GM21529 (cell line): ENCODE measurements at regions not wholly inside any gene's neighbourhood (a gene's known extent, or its start where the extent isn't known, plus 50 kb on each side); places are given as distances from the start of the nearest gene placed in this dataset.

Experiments used
- ATAC-seq: cut with Tn5 transposase; IDR thresholded peaks from one replicate; pipeline ENCODE4 v1.9.1; 2021; ENCODE audit not compliant: unreplicated experiment

DNA sequence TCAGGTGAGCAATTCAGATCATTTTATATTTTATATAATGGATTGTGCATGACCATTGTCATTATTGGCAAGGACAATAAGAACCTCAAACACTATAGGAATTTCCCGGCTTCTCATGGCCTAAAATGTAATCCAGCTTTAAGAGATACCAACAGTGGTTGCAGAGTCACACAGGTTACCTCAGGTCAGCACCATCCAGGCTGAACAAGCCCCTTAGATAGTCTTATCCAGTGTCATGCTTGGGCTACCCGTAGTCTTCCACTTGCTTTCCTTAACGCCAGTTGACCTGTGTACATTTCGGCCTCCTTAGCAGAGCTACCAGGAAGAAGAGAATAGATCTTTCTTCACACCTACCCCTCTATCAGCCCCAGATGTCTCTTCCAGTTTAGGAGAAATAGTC, 293.3 kb upstream of the SYT4 start:
- ATAC-seq = no peak

DNA sequence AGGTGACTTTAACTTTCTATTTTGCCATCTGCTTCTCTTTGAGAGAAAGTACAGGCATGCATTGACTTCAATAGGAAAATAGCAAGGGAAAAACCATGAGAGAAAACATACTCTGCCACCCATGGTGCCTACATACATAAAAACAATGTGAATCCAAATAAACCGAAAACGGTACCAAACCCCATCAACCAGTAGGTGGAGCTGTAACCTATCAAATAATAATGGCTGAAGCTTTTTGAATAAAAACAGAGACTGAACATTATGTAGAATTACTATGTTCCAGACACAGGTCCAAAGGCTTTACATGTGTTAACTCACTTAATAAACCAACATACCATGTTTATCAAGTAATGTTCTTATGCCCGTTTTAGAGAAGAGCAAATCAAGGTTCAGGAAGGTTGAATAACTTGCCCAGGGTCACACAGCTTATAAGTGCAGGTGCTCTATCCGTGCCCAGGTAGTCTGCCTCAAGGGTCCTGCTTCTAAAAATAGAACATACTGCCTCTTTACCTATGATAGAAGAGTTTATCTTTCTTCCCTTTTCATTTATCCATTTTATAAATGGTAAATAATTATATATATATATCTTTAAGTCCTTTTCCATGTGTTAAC, 293.9 kb upstream of the SYT4 start:
- peak; percentile 60 for ATAC-seq

DNA sequence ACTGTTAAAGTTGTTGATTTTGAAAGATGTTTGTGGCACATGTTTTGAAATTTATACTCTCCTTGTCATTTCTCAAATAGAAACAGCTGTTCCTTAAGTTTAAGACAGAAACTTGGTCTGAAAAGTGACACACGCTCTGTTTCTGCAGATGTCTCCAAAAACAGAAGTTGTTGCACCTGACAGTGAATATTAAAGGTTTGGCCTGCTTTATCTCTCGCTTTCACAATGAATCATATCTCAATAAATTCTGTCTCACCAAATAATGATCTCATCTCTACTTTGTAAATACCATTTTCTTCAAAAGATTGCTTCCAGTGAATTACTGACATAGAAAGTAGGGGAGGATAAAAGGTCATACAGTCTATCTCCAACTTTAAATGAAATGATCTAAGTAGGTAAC, 294.9 kb upstream of the SYT4 start:
- peak; percentile 87 for ATAC-seq

DNA sequence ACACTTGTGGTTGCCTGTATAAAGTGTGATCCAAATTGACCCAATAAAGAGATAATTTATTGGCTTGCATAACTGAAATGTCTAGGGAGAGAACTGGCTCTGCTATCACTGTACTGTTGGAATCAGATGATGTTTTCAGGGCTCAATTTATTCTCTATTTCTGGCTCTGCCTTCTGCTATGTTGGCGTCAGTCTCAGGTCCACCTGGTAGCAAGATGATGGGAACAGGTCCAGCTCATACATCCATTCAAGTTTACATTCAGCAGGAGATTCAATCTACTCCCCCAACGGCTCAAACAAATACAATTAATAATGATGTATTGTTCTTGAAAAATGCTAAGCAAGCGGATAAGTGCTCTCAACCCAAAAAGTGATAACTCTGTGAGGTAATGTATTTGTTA, 297.7 kb upstream of the SYT4 start:
- no peak for ATAC-seq

DNA sequence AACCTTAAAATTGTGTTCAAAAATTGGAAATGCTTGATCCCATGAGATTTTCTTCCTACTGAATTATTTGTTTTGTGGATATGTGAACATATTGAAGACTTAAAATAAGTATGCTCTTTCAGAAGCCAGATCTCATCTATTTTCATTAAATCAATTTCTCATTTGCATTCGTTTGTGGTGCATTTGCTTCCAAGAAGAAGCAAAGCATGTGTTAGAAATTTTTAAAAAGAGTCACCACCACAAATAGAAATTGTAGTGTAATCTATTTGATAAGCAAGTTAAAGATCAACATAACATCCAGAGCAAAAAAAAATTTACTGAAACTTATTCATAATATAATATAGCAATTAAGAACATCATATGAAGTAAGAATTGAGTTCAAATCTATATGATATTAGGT, 300.9 kb upstream of the SYT4 start:
- no peak for ATAC-seq

DNA sequence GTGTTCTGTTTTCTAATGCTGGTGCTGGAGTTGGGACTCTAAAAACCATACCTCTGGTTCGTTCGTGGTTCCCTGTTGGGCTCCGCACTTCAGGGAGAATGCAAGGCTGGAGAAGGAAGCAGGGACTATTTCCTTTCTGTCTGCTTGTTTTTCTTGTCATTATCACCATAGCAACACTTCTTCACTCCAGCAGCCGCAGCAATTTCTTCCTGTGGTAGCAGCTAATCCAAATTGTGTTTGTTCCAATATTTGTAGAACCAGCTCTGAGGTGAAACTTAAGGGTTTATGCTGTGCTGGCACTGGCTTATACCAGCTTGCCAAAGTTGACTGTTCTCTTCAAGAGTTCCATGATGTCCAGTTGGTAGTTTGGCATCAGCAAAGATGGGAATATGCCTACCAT, 301.4 kb upstream of the SYT4 start:
- ATAC-seq = no peak

DNA sequence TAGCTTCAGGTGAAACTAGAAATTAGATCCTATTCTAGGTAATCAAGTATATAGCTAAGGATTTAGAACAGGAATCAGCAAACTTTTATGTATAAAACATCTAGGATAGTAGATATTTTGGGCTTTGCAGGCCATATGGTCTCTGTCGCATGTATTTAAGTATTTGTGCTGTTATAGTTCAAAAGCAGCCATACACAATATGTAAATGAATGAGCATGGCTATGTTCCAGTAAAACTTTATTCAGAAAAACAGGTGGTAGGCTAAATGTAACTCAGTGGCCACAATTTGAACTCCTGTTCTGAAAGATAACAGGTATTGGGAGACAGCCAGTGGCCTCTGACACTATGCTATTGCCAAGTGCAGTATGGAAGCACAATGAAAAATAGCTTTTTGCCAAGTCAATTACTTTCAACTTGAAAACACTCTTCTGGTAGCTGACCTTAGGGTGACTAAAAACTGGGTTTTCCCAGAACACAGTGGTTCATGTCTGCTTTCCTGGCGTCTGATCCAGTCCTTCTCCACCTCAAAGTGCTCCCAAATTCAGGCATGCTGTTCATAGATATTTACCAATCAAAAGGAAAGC, 304.7 kb upstream of the SYT4 start:
- ATAC-seq = no peak

DNA sequence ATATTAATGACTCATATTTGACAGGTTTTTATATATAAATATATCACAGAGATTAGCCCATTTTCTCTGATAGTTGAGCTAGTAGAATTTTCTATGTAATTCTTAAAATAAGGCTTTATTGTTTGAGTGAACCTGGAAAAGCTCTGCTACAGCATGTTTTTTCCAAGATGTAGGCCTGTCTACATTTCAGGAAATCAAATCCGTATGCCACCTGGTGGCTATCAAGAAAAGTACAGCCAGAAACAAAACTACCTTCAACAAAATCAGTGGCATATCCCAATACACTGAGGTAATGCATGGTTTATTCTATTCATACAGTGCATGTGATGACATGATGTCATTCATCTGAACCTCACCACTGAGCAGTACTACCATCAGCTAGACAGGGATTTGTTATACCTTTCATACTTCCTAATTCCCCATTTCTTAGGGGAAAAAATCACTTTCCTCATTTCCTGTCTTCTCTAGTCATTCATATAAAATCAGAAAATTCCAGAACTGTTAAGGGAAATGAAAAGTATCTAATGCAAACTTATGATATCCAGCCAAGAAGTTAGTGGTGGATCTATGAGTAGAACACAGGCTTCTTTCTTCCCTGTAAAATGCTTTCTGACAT, 310.4 kb upstream of the SYT4 start:
- ATAC-seq = peak; percentile 72

DNA sequence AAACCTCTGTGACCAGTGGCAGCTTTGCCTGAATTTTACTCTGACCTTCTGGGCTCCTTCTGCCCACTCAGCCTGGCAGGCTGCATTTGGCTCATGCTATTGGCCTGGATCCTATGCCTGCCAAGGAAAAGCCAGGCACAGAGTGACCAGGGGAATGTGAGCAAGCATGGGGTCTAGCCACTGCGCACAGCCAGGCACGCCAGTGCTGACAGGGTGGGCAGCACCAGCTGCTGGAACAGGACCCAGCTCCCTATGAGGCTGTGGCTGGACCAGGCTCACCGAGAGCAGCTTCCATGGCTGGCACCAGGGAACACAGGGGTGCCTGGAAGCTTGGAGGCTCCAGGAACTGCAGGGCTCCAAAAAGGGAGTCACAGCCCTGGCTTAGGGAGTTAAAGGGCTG, 311.5 kb upstream of the SYT4 start:
- no peak for ATAC-seq

DNA sequence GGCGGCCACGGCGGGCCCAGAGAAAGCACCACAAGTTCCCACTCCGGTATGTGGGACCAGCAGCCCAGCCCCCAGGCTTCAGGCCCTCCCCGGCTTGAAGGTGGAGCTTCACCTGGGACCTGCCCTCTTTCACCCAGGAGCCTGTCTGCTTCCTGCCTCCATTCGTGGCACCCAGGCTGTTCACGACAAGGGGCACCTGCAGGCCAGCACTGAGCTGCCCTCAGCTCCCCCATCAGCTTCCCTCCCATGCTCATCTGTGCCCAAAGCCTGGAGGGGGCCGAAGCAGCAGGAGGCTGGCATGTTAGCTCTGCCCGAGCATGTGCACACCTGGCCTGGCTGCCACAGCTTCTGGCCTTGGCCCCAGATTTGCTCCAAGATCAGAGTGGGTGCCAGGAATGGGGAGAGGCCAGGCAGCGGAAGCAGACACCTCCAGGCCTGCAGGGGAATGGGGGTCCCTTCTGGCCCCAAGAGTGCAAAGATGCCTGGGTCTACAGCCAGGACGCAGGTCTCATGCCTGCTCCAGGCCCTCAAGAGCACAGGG, 312.4 kb upstream of the SYT4 start:
- ATAC-seq = no peak

DNA sequence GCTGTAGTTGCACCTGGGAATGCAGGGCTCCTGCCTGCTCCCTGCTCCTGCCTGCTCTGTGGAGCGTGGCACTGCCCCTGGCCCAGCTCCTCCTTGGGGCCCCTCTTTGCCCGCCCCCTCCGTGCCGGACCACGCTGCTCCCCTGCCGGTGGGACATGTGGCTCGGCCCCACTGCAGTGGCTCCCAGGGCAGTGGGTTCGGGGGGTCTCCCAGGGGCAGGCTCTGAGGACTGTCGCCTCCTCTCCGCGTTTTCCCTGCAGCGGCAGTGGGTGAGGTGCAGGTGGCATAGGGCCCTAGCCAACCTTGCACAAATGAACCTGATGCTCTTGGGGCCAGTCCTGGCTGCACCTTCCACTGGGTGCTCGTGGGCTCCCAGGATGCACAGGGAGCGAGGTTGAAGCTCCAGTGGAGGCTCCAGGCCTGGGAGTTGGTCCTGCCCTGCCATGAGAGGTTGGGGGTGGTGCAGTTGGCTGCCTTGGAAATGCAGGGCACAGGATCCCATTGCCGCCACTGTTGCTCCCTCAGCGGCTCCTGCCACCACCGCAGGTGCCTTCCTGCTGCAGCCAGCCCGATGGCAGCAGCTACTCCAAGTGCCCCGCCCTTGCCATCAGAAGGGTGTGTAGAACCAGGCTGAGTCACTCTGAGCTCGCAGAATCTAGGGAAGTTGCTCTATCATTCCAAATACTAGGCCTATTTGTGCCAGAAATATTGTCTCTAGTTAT, 313.1 kb upstream of the SYT4 start:
- no peak for ATAC-seq

DNA sequence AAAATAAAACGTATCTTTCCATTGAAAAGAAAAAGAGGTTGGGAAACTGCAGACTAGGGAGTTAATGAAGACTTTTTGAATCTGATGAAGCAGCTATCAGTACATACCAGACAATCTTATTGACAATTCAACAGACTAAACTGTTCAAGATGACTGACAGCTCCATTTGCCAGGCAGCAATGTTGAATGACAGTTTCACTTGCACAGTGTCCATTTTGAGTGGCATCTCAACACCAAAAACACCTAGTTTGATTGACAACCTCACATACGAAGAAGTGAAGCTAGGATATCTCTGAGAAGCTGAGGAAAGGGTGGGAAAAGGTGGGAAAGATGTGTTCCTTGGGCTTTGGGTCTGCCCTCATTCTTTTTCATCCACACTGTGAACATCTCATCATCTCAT, 315.0 kb upstream of the SYT4 start:
- ATAC-seq = no peak

DNA sequence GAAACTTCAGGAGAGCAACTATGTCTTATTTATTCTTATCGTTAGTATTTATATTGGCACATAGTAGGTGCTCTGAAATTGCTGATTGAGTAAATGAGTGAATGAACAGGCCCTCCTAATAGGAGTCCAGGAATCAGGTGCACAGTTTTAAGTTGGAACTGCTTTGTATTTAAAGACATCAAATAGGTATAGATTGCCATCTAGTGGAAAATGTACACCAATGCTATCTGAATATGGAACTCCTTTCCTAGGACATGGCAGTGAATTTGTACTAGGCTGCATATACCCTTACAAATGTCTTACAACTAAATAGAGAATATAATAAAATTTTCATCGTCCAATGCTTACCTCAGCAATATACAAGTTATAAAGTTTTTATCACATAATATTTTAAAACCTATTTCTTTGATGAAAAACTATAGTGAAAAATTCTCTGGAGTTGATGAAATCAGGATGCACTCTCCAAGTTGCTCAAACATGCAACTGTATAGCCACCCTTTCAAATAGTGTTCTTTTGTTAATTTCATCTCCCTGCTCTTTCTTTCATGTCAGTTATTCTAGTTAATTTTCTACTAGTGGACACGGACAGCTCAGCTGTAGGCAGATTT, 318.9 kb upstream of the SYT4 start:
- ATAC-seq = peak; percentile 84

DNA sequence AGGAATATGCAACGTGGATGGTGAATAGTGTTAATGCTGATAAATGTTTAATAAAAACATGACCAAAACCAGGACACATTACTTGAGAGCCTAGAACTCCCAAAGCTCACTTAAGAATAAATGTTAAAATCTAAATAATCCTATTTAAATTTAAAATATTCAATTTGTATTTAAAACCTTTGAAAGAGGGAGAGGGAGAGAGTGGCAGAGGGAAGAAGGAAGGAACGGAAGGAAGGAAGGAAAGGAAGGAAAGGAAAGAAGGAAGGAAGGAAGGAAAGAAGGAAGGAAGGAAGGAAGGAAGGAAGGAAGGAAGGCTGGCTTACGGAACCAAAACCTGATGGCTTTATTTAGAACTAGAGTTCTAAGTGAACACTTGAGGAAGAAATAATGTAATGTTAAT, 324.1 kb upstream of the SYT4 start:
- ATAC-seq = no peak

DNA sequence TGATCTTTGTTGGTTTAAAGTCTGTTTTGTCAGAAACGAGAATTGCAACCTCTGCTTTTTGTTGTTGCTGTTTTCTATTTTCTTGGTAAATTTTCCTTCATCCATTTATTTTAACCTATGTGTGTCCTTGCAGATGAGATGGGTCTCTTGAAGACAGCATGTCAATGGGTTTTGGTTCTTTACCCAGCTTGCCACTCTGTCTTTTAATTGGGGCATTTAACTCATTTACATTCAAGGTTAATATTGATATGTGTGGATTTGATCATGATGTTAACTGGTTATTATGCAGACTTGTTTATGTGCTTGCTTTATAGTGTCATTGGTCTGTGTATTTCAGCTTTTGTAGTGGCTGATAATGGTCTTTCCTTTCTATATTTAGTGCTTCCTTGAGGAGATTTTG, 327.9 kb upstream of the SYT4 start:
- no peak for ATAC-seq

DNA sequence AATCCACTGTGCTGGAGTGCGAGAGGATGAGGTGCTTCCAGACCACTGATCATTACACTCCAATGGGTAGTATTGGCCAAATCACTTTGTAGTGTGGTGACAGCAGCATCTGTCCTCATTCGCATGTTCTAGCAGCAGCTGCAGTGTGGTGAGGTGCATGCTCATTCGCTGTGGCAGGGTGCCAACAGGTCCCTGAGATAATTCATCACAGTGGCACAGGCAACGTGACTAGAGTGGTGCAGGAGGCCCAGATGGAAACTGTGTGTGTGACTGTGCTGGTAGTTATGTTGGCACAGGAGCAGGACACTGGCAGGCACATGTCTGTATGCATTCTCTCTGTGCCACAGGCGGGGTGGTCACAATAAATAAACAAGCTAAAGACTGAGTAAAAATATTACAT, 329.5 kb upstream of the SYT4 start:
- no peak for ATAC-seq

DNA sequence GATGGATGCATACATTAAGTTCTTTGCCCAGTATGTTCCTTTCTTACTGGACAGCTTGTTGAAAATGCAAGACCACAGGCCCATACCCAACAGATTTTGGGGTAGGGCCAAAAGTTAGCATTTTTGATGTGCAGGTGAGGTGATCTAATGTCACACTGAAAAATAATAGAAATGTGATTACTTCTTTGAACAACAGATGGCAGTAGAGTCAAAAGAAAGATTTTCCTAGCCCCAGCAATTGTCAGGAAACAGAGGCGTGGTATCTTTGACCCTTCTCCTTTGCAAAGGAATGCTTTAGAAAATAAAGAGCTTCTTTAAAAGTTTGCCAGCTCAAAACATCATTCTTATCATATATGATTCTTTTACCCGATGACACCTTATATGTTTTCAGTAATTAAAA, 343.6 kb upstream of the SYT4 start:
- ATAC-seq = peak; percentile 82

DNA sequence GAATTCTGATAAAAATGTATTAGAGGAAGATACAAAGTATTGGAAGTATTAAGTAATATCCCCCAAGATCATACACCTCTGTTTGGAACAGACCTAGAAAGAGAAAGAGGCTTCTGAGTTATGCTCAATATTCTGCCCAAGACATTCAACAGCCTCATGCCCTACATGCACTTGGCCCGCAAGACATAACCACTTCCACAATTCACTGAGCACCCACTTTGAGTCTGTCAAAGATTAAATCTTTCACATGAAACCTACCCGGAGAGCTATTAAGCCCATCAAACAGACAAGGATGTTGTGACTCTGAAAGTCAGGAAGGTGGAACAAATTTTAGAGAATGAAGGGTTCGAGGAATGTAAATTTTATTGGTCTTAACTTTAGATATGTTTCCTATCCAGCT, 344.7 kb upstream of the SYT4 start:
- no peak for ATAC-seq

DNA sequence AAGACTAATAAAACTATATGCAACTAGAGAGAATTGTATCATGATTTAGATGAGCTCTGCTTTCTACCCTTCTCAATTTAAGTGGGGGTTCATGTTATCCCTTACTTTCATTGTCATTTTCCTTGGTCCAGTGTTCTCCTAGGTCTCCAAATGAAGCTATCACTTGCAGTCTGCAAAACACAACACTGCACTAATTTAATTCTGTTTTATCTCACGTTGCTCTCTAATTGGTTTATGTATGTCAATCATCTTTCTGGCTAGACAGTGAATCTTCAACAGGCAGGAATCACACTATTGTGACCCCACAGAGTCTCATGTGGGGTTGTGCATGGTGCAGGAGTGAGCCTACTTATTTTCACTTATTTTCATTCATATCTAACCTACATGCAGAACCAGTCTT, 348.3 kb upstream of the SYT4 start:
- ATAC-seq = no peak

DNA sequence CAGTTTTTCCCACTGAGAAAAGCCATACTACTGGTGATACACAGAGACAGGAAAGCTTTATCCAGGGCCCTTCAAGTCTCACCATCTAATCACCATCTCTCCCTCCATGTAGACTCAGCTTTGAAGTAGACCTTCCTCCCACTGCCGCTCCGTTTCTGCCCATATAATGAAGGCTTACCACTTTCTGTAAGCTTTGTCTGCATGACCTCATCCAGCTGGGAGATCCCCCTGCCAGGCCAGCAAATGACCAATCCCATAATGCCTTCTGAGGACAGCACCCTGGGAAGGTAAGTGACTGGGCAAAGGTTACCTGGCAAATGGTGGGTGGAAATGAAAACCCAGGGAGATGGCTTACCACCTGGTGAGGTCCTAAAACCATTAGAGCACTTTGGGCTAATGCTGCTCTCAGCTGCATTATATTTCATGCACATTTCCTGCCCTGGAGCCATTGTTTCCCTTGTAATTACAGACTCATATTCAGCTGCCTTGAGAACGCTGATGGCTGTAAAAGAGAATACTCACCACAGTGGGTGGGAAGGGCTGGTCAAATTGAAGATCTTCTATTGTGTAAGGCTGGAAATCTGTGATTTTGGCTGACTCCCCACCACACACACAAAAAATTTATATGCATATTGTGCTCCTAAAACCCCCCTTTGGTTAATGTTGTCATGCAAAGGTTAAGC, 350.7 kb upstream of the SYT4 start:
- ATAC-seq = no peak

DNA sequence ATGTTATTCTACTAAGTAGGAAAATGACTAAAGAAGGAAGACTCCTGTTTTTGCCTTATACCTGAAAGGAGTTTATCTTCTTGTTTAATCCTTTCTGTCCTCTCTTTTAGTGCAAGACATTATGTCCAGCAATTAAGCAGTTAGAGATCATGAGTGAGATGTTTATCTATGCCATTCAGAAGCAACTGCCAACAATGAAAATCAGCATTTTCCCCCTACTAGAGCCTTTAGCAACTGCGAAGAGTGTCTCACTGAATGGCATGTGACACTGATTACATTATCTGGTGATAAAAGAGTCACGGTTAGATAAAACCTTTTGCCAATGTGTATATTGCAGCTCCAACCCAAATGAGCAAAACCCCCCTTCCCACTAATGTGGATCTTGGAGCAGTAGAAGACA, 357.7 kb upstream of the SYT4 start:
- no peak for ATAC-seq
